GM18870 (cell line): ENCODE measurements at regions not wholly inside any gene's neighbourhood (a gene's known extent, or its start where the extent isn't known, plus 50 kb on each side); places are given as distances from the start of the nearest gene placed in this dataset.

Experiments
- ATAC-seq: cut with Tn5 transposase; IDR thresholded peaks from one replicate; pipeline ENCODE4 v1.9.1; 2021; ENCODE audit warnings: moderate library complexity; ENCODE audit not compliant: unreplicated experiment

- ATAC-seq = no peak
These were observed 137.1 kb upstream of the GAS1 start for GRCh38 chr9:87084407-87084806.

GRCh38 chr9:87085073-87085472, 137.8 kb upstream of the GAS1 start:
- ATAC-seq = no peak

GRCh38 chr9:87085521-87085920, 138.2 kb upstream of the GAS1 start:
- no peak for ATAC-seq

- no peak for ATAC-seq
These were observed 139.0 kb upstream of the GAS1 start for GRCh38 chr9:87086221-87086818.

GRCh38 chr9:87087197-87087596, 139.9 kb upstream of the GAS1 start:
- no peak for ATAC-seq

GRCh38 chr9:87088192-87088591, 140.9 kb upstream of the GAS1 start:
- ATAC-seq = no peak

- ATAC-seq = no peak
These were observed 141.5 kb upstream of the GAS1 start for GRCh38 chr9:87088621-87089365.

- ATAC-seq = no peak
These were observed 142.2 kb upstream of the GAS1 start for GRCh38 chr9:87089506-87089905.

- ATAC-seq = no peak
These were observed 142.6 kb upstream of the GAS1 start for GRCh38 chr9:87089929-87090328.

- no peak for ATAC-seq
These were observed 146.5 kb upstream of the GAS1 start for GRCh38 chr9:87093777-87094176.

GRCh38 chr9:87095951-87096350, 148.6 kb upstream of the GAS1 start:
- no peak for ATAC-seq

GRCh38 chr9:87096506-87096905, 149.2 kb upstream of the GAS1 start:
- no peak for ATAC-seq

GRCh38 chr9:87097238-87097637, 149.9 kb upstream of the GAS1 start:
- ATAC-seq = no peak

GRCh38 chr9:87099407-87099806, 152.1 kb upstream of the GAS1 start:
- ATAC-seq = no peak

- ATAC-seq = no peak
These were observed 152.7 kb upstream of the GAS1 start for GRCh38 chr9:87100001-87100400.

GRCh38 chr9:87102126-87102525, 154.8 kb upstream of the GAS1 start:
- no peak for ATAC-seq

- no peak for ATAC-seq
These were observed 159.8 kb upstream of the GAS1 start for GRCh38 chr9:87107072-87107471.

- ATAC-seq = no peak
These were observed 161.4 kb upstream of the GAS1 start for GRCh38 chr9:87108661-87109060.

GRCh38 chr9:87109231-87109631, 161.9 kb upstream of the GAS1 start:
- ATAC-seq = no peak

- ATAC-seq = no peak
These were observed 162.5 kb upstream of the GAS1 start for GRCh38 chr9:87109851-87110250.

GRCh38 chr9:87111010-87111409, 163.7 kb upstream of the GAS1 start:
- ATAC-seq = no peak

- ATAC-seq = no peak
These were observed 165.3 kb upstream of the GAS1 start for GRCh38 chr9:87112656-87113055.

GRCh38 chr9:87113874-87114273, 166.6 kb upstream of the GAS1 start:
- no peak for ATAC-seq
